HG03039 (cell line): ENCODE measurements at regions not wholly inside any gene's neighbourhood (a gene's known extent, or its start where the extent isn't known, plus 50 kb on each side); places are given as distances from the start of the nearest gene placed in this dataset.

Source experiments
- ATAC-seq: cut with Tn5 transposase; IDR thresholded peaks from one replicate; pipeline ENCODE4 v1.9.1; 2021; ENCODE audit warnings: mild to moderate bottlenecking, moderate library complexity; ENCODE audit not compliant: unreplicated experiment

DNA sequence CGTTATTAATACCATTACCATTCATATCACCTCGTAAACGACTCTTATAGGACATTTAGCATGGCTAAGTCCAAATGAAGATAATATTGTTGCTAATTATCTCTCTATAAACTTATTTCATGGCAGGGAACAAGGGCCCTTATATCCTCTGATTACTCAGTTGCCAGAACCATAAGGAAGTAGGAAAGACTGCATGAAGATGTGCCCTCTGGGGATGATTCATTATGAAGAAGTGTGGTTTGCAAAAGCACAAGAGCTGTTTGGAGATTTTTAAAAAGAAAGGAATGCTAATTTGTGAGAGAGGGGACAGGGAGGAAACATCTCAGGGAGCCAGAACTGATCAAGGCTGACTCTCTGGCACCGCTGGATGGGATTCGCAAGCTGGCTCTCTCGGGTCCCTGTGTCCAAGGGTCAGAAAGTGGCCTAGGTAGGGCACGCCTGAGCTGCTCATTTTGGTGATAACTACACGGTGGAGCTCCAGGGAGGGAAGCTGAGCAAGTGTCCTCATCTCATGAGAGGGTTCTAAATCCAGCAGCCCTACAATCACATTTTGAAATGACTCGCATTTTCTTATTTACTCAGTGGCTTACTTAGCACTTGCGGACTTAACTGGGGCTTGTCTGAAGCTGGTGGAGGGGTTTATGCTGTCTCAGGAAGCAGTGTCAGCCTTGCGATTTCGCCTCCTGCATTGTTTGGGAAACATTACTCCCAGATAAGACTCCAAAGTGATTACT is 136.8 kb downstream of the C5orf15 start:
- no peak for ATAC-seq

DNA sequence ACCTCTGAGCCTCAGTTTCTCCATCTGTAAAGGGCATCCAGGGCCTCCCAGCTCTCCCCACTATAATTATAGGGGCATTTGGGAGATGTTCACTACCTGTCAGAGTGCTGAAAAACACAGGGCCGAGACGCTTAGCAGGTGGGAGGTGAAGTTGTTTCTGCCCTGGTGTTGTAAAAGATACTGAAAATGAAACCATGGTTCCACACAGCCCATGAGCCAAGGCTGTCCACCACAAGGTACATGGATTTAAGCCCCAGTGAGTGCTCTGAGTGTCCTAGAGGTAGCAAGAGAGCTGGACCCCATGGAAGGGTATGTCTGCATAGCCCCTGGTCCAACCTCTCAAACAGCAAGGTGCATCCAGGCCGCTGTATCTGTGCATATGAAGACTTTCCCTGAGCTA is 137.5 kb downstream of the C5orf15 start:
- ATAC-seq, result no peak

DNA sequence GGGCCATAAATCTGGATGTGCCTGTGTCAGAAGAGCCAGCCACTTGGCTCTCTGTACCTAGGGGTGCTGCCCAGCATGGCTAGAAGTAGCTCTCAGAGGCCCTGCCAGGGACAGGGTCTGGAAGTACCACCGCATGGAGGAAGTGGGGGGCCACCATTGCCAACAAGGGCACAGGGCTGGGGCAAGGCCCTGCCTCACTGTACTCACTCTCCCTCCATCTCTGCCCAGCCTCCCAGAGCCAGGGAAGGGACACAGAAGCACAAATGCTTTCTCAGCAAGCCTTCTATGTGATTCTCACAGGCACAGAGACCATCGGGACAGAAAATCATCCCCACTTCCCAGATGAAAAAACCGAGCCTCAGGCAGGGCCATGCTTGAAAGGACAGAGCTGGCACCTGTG is 138.1 kb downstream of the C5orf15 start:
- no peak for ATAC-seq

DNA sequence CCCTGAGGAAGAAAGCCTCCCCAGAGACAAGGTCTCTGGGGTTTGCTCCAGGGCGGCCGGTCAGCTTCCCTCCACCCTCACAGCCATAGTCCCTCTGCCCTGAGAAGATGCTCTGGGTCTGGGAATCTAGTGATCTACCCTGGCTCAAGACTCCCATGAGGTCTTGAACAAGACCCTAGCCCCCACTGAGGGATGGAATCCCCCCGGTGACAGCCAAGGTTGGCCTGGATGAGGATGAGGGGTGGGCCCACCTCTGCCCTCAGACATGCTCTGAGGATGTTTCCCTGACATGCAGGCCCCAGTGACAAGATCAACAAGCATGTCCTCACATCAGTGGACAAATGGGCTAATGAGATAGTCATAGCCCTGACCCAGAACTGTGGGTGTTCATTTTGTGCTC is 138.6 kb downstream of the C5orf15 start:
- ATAC-seq, result no peak

DNA sequence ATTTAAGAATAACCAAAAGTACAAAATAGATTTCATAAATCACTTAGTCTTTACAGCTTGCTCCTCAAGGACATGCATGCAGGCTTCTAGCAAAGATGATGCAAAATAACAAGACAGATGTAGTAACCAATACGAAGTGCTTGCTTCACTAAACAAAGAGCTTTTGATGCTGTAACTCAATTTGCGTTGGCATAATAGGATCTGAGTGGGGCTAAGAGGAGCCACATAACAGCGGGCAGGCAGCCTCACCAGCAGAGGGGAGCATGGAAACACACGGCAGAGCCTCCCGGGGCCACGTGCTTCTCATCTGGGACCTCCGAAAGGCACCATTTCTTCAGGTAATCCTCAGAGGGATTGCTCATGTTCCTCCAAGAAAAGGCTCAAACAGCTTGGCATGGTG is 139.7 kb downstream of the C5orf15 start:
- ATAC-seq, result no peak

DNA sequence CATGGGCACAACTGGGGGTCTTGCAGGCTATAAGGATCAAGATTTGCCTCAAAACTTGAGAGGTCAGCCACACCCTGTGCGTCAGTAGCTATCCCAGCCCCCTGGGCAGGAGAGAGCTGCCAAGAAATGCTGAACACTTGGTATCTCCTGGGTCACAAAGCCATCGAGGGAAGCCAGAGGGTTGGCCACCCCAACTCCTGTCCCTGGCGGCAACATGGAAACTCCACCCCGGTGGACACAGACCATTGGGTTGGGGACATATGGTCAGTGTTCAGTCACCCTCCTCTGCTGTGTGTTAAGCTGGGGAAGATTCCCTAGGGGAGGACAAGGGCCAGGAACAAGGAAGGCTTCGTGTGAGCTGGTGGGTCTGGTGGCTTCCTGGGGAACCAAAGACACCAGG is 140.6 kb downstream of the C5orf15 start:
- no peak for ATAC-seq

DNA sequence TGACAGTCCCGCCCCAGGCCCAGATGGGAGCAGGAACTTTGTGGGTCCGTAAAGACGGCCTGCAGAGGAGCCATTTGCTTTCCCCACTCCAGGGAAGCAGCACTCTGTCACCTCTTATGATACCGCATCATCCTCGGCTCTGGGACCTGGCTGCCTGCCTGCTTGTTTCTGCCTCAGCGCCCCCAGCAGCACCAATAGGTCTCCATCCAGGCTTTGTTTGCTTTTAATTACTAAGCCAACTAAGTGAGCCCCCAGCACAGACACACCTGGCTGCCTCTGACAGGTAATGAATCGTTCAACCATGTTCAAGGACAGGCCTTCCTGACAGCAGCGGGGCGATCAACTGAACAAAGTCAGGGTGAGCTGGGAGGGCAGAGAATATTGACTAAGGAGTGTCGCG is 141.4 kb downstream of the C5orf15 start:
- ATAC-seq, result no peak

DNA sequence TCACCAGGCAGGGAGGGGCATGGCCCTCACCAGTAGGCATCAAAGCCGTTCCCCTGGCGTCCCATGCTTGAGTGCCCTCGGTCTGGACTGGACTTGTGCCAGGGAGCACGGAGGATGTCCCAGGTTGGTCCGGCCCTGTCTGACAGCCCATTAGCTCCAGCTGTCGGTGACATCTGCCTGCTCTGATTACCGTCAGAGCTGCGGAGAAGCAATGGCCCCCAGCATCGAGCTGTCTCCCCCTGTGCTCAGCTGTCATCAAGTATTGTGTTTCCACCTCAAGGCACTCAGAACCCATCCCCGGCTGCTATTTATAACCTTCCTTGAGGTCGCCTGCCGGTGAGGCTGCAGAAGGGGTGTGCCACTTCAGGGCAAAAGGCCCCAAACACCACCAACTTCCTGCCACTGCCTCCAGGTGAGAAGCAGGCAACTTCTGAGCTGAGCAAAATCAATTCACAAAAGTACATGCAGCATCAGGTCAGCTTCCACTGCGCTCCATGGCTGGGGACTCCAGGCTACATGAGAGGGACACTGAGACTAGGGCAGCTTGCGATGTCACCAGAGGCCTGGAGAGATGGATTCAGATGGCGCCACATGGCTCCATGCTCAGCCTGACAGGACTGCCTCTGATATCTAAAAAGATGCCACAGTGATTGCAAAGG is 142.7 kb downstream of the C5orf15 start:
- no peak for ATAC-seq

DNA sequence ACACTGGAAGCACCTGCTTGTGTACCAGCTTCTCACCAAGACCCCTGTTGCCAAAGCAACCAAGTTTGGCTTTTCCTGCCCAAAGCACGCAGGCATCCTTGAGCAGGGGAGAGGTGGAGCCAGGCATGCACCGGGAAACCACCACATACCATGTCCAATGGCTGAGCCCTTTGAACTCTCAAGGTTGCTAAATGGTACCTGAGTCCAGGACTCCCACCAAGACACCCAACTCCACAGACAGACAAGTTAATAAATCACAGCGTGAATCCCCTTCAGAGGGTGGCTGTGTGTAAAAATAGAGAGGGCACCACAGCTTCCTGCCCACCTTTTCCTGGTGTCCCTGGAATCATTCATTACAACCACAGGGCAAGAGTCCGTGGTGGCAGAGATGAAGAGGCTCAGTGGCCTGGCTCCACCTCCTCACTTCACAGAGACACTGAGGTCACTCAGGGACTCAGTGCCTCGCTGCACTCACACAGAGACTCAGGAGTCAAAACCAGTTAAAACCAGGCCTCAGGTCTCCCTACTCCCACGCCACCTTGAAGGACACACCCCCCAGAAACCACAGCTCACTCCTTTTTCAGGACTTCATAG is 143.7 kb downstream of the C5orf15 start:
- ATAC-seq, result peak; percentile 81

DNA sequence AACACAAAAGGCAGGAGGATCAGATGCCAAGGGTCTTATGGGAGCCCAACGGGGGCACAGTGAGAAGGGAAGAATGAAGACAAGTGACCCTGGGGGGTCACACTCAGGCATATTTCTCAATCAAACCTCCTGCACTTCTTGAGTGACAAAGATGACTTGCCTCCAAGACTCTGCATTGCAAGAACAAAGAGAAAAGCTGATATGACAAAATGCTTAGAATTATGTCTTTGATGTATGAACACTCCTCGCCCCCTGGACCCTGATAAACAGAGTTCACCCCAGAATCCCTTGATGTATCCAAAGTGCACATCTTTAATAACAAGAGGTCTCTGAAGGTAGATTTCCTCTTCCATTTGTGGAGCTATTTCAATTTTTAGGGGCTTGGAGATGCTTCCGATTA is 146.5 kb downstream of the C5orf15 start:
- ATAC-seq, result no peak

DNA sequence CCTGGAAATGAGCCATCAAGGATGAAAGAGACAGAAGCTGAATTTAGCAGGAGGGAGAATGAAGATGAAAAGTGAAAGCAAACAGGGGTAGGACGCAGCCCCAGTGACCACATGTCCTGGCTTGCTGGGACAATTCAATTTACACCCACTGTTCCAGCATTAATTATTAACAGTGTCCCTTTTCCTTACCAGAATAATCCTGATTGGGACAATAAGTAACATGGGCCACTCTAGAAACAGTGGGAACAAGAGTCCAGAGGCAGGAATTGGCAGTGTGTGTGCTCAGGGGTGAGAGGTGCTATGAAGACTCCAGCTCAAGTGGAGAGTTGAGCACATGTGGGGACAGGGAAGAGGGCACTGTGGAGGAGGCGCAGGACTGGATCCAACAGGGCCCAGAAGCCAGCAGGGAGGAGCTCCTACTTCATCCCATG is 147.1 kb downstream of the C5orf15 start:
- ATAC-seq, result no peak

DNA sequence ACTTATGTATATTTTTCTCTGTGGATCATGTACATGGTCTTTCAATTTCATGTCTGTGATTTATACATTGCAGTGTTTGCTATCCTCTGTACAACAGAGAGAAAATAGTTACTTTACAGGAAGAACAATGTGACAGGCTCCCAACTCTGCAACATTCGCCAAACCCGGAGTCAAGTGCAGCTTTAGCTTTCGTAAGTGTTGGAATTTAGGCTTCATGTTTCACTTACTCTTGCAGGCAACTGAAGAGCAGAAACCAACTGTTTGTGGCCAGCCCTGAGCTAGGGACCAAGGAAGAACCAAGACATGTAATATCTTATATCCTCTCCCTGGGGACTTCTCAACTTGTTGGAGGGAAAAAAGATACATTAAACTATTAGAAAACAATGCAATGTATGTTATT is 147.9 kb downstream of the C5orf15 start:
- no peak for ATAC-seq

DNA sequence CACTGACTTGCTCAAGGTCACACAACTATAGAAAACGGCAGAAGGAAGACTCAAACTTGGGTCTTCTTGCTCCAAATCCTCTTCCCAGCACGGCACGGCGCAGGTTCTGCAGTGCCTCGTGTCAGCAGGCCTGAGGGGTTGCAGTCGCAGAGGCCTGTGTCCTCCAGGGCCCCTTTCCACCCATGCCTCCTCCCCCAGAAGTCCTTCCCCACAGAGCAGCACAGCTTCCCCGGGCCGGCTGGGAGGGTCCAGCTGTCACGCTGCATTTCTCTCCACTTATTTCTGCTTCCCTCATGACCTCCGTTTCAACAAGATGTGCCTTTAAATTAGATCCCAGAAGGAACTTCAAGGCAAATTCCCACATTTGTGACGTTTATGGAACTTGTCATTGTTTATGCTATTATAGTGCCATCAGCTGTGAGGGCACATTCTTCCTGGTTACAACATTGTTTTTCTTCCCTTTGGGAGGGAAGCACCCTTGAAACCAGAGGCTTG is 148.4 kb downstream of the C5orf15 start:
- ATAC-seq, result no peak

DNA sequence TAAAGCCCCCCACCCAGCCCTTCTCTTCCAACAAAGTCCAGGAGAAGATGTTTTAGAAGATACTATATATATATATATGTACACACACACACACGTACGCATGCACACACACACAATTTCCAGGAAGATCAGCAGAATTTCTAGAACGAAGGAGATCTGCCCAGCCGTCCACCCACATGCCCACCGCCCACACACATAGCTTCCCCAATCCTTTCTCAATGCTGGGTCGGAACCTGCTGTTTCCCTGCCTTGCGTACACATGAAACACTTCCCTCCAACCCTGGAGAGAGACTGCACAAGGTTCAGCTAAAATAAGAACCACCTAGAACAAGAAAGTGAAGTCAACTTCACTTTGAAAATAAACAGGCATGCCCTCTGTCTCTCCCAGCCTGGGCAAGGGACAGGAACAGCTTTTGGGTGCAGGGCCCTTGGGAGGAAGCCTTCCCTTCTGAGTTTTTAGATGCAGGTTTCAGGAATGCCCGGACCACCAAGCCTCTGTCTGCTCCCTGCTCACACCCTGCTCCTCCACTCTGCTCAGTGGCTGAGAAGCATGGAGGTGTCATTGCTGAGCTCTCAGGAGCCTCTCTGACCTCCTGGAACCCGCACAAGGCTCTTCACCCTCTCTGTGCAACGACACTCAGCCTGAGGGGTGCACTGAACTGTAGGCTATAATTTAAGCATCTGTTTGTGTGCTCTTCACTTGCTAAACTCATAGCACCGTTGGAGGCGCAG is 149.4 kb downstream of the C5orf15 start:
- no peak for ATAC-seq

DNA sequence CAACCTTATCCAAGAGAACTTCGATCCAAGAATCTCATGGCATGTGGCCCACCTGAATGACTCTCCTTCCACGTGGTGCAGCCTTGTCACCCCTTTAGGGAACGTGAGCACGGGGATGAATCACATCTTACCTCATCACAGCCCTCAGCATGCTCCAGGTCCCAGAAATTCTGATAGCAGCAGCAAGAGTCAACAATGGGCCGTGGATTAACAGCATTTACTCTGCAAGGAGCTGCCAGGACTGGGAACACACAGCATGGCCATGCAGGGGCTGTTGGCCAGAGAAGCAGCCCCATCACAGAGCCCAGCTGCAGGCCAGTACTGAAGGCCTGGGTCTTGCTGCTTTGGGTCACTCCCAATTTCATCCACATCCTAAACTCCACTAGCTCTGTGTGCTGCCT is 150.4 kb downstream of the C5orf15 start:
- no peak for ATAC-seq

DNA sequence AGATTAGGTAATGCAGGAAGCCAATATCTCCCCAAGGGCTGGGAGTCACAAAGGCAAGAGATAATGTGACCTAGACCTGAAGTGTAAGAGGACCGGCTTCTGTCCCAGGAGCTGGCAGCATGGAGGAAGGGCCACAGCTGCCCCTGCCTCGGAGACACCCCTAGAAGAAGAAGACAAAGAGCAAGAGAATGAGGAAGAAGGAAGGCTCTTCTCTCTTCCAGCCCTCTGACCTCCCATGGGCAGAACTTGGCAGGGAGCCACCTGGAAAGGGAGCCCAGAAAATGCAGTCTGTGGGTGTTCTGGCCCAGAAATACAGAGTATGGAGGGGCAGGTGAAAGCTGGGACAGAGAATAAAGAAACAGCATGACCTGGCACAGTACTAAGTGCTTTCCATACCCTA is 151.0 kb downstream of the C5orf15 start:
- no peak for ATAC-seq

DNA sequence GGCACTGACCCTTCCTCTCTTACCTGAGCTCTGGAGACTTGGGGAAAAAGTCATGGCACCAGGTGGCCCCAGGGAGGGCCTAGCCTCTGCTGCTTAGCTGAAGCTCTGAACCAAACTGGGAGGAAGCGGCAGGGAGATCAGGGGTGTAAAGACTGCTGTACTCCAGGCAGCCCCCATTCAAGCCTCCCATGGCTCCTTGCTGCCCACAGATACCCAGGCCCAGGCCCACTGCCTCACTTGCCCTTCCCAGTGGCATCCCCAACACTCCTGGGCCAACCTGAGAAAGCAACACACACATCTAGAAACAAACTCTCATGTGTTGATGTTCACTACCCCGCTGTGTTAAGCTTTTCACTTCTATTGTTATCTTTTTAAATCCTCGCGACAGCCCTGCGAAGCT is 151.6 kb downstream of the C5orf15 start:
- ATAC-seq, result no peak

DNA sequence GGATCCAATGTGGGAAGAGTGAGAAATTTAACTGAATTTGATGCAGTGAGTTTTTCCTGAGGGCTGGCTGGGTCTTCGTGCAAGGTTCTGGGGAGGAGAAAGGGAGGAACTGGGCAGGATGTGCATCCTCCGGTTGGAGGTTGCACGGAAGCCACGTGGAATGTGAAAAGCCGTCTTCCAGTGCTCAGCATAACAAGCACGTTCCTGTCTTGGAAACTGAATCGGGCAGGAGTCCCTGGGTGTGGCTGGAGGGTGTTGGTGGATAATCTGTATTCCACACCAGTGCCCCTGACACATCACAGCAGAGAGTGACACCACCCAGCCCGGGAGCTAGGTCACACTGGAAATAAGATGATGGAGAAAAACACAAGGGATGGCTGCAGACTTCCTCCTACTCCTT is 154.3 kb downstream of the C5orf15 start:
- ATAC-seq, result no peak

DNA sequence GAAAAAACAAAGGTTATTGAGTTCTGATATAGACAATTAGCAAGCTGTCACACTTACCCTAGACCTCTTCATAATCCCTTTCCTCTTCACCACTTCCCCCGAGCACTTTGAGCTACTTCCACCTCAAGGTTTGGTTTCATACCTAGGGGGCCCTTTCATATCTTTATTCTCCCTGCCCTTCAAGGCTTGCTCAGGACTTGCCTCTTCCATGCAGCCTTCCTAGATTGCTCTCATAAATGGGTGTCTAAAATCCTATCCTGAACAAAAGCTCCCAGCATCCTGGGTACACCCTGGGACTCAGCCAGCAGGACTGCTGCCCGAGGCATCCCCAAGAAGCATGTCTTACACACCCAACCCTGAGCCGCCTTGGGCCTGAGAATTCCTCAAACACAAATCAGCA is 157.3 kb downstream of the C5orf15 start:
- no peak for ATAC-seq

DNA sequence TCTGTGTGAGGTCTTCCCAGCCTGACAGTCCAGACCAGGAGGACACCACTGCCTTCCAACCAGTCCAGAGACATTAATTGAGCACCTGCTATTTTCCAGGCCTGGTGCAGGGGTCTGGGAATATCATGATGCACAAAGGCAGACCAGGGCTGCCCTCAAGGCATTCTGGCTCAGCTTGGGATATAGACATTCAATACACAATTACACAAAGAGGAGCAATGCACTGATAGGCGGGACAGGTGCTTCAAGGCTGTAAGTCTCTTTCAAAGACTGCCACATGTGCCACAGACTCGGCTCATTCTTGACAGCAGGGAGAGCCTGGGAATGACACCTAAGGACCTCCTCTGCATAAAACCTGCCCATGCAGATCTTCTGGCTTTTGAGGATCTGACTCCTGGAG is 158.6 kb downstream of the C5orf15 start:
- no peak for ATAC-seq

DNA sequence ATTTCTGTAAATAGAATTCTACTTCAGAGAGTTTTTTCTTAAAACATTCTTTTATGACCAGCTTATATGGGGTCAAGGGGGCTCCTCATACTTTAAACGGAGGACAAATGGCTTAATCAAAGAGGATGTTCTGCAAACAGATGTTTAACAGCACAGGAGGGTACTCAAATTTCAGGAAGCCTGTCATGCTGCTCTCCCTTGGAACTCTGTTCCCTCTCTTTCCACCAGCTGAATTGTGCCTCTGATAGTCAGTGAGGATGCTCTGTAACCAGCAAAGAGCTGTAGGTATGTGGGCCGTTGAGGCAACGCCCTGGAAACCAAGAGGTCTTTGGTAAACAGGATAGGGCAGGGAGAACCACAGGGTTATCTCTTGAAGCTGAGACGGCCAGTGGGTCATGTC is 161.1 kb downstream of the C5orf15 start:
- ATAC-seq, result no peak

DNA sequence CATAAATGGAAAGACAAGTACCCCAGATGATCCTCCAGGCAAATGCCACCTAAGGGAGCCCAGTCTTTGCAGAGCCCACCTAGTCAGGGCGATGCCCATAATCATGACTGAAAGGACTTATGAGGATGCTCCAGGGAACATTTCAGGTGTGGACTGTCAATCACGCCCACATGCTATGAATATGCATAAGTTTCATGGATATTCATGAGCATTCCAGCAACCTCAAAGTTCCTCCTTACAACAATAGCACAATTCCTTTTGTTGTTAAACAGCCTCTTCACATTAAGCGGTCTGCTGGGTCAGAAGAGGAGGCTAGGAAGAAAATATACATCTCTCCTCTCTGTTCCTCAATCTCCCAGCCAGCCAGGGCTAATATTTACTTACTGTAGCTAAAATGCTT is 161.6 kb downstream of the C5orf15 start:
- no peak for ATAC-seq
